GM12878 (cell line): ENCODE measurements at regions not wholly inside any gene's neighbourhood (a gene's known extent, or its start where the extent isn't known, plus 50 kb on each side); places are given as distances from the start of the nearest gene placed in this dataset.

Experiments
- ATAC-seq: fragments of 200-7000 bp; cut with Tn5 transposase; 3 replicates; pipeline ENCODE4 v1.9.1; 2020; ENCODE audit warnings: mild to moderate bottlenecking, moderate library complexity
- BruUV-seq: library from RNA; stranded (reverse); fragments of 400-500 nt; replicated peaks from 2 replicates; lab custom pipeline; 2021; lab: Mats Ljungman, UMichigan
- CTCF ChIA-PET: fragments of 300-600 bp; sonication (Branson Sonifier 250); formaldehyde crosslinking; extraction: SDS; loops from one replicate; lab custom pipeline; 2021; ENCODE audit warnings: inconsistent platforms; lab: Yijun Ruan, JAX
- POLR2A ChIA-PET: fragments of 350-600 bp; formaldehyde crosslinking; extraction: SDS; loops from one replicate; lab custom pipeline; 2021; ENCODE audit warnings: inconsistent platforms; lab: Charles Lee
- RAD21 ChIA-PET: fragments of 300-600 bp; sonication (Branson Sonifier 250); formaldehyde crosslinking; loops from one replicate; lab custom pipeline; 2023; ENCODE audit warnings: antibody characterized with exemption; ENCODE audit not compliant: unreplicated experiment; lab: Charles Lee
- SMC1A ChIA-PET: fragments of 300-600 bp; sonication (Branson Sonifier 250); formaldehyde crosslinking; loops from one replicate; lab custom pipeline; 2023; ENCODE audit not compliant: unreplicated experiment, uncharacterized antibody; lab: Charles Lee
- DNase-seq: peaks from one replicate; pipeline ENCODE4 v3.0.0-alpha.2; 2011; ENCODE audit warnings: low read depth, low spot score
- FAIRE-seq: peaks from 3 replicates; lab custom pipeline; 2011; peaks lifted over from hg19 to GRCh38; lab: Jason Lieb, UNC
- H2AFZ ChIP-seq: 2 replicates; pipeline ENCODE4 v1.6.0; 2011; ENCODE audit warnings: low read depth, low read length, control low read depth; ENCODE audit not compliant: control insufficient read depth
- H3K27ac ChIP-seq: 2 replicates; pipeline ENCODE4 v1.5.1; 2011; ENCODE audit warnings: control low read depth; ENCODE audit not compliant: control insufficient read depth, insufficient read depth
- H3K27me3 ChIP-seq, 2 experiments: replicated peaks in 1 of 2; 2 replicates each; pipeline versions ENCODE4 v1.6.0 to v1.6.1; 2011; ENCODE audit warnings: low read length in 1 of 2; ENCODE audit not compliant: control insufficient read depth in 2 of 2, insufficient read depth in 2 of 2
- H3K36me3 ChIP-seq, 2 experiments: 2 replicates each; pipeline ENCODE4 v1.5.1; 2011; ENCODE audit warnings: low read length in 1 of 2; ENCODE audit not compliant: control insufficient read depth in 2 of 2, insufficient read depth in 2 of 2
- H3K4me1 ChIP-seq: 2 replicates; pipeline ENCODE4 v1.6.1; 2011; ENCODE audit warnings: mild to moderate bottlenecking, low read length, moderate library complexity, mixed read lengths; ENCODE audit not compliant: control insufficient read depth, insufficient read depth
- H3K4me2 ChIP-seq: 2 replicates; pipeline ENCODE4 v1.6.0; 2011; ENCODE audit warnings: control low read depth; ENCODE audit not compliant: control insufficient read depth, insufficient read depth
- H3K4me3 ChIP-seq: fragments of 200-600 bp; sonication (generic); 2 replicates; pipeline ENCODE4 v1.5.1; 2016
- H3K79me2 ChIP-seq: 2 replicates; pipeline ENCODE4 v1.6.0; 2011; ENCODE audit warnings: low read length; ENCODE audit not compliant: control insufficient read depth, insufficient read depth
- H3K9ac ChIP-seq: 2 replicates; pipeline ENCODE4 v1.8.0; 2011; ENCODE audit warnings: low read length, control low read depth, mixed read lengths; ENCODE audit not compliant: control insufficient read depth, insufficient read depth
- H3K9me3 ChIP-seq: replicated peaks from 3 replicates; pipeline ENCODE4 v1.5.1; 2011; ENCODE audit warnings: mild to moderate bottlenecking, low read length; ENCODE audit not compliant: control insufficient read depth, insufficient read depth
- H4K20me1 ChIP-seq: 2 replicates; pipeline ENCODE4 v1.6.0; 2011; ENCODE audit not compliant: control insufficient read depth, insufficient read depth
- BMI1 ChIP-seq: fragments of 450-650 bp; IDR thresholded peaks from 2 replicates; pipeline ENCODE4 v1.6.1; 2016; ENCODE audit warnings: mild to moderate bottlenecking, moderate library complexity, borderline replicate concordance
- BRCA1 ChIP-seq: IDR thresholded peaks from 2 replicates; pipeline ENCODE4 v1.6.1; 2011; ENCODE audit warnings: low read depth, low read length, improper control_type of control experiment
- CEBPB ChIP-seq, 2 experiments: fragments of 150-350 bp in 1 of 2; IDR thresholded peaks; 2 replicates each; pipeline ENCODE4 v1.6.1; 2012 to 2014; ENCODE audit warnings: low read depth in 2 of 2, low read length in 2 of 2, borderline replicate concordance in 1 of 2, inconsistent platforms in 1 of 2
- EGR1 ChIP-seq, 2 experiments: IDR thresholded peaks; 1 replicate in 1 of 2; 2 replicates in 1 of 2; pipeline ENCODE4 v1.6.1; 2011 to 2012; ENCODE audit warnings: low read depth in 2 of 2, low read length in 2 of 2, borderline replicate concordance in 1 of 2, mild to moderate bottlenecking in 1 of 2, moderate library complexity in 1 of 2
- EZH2 ChIP-seq: IDR thresholded peaks from 2 replicates; pipeline ENCODE4 v1.6.1; 2012; ENCODE audit warnings: low read depth, mild to moderate bottlenecking, control low read depth, inconsistent platforms, low read length, borderline replicate concordance; ENCODE audit not compliant: control insufficient read depth
- MEF2A ChIP-seq: IDR thresholded peaks from 2 replicates; pipeline ENCODE4 v1.6.1; 2011; ENCODE audit warnings: low read depth, mild to moderate bottlenecking, low read length, moderate library complexity; ENCODE audit not compliant: insufficient read depth
- NBN ChIP-seq: fragments of 450-650 bp; IDR thresholded peaks from 2 replicates; pipeline ENCODE4 v1.6.1; 2016
- NR2F1 ChIP-seq: fragments of 450-650 bp; conservative IDR thresholded peaks from 2 replicates; pipeline ENCODE4 v1.6.1; 2017; ENCODE audit warnings: mild to moderate bottlenecking
- POLR2A ChIP-seq: IDR thresholded peaks from 2 replicates; pipeline ENCODE4 v1.6.1; 2011; ENCODE audit warnings: low read depth, mild to moderate bottlenecking, low read length
- POLR2AphosphoS2 ChIP-seq: IDR thresholded peaks from 2 replicates; pipeline ENCODE4 v1.6.1; 2011; ENCODE audit warnings: low read depth, mild to moderate bottlenecking, low read length, improper control_type of control experiment, moderate library complexity
- SUZ12 ChIP-seq: fragments of 200-600 bp; sonication (generic); IDR thresholded peaks from one replicate; pipeline ENCODE4 v1.6.1; 2018; ENCODE audit warnings: antibody characterized with exemption, mild to moderate bottlenecking; ENCODE audit not compliant: unreplicated experiment
- ZNF24 ChIP-seq: fragments of 450-650 bp; IDR thresholded peaks from 2 replicates; pipeline ENCODE4 v1.6.1; 2017; ENCODE audit warnings: antibody characterized with exemption, mild to moderate bottlenecking
- WGBS: methylation state at CpG from one replicate; pipeline ENCODE4 v1.1.6; 2016; ENCODE audit warnings: low lambda C conversion rate; ENCODE audit not compliant: insufficient replicate concordance, insufficient coverage; ENCODE audit errors: missing lambda C conversion rate; 5-methylcytosine and 5-hydroxymethylcytosine counted together
- in situ Hi-C: fragments of 300-500 bp; cut with MboI; formaldehyde crosslinking; loops from 9 replicates; pipeline ENCODE4 v1.14.3; 2018; ENCODE audit warnings: mixed read lengths
- intact Hi-C: fragments of 100-400 bp; cut with micrococcal nuclease; formaldehyde crosslinking; loops from one replicate; pipeline ENCODE4 v1.14.2; 2022; ENCODE audit not compliant: unreplicated experiment
- TF ChIP-seq, protein P1 (sequence below): IDR thresholded peaks from 2 replicates; pipeline ENCODE4 v1.6.1; 2011; ENCODE audit warnings: borderline replicate concordance, low read depth, mild to moderate bottlenecking, moderate library complexity, low read length; ENCODE audit not compliant: insufficient read depth, poor library complexity, severe bottlenecking

DNA sequence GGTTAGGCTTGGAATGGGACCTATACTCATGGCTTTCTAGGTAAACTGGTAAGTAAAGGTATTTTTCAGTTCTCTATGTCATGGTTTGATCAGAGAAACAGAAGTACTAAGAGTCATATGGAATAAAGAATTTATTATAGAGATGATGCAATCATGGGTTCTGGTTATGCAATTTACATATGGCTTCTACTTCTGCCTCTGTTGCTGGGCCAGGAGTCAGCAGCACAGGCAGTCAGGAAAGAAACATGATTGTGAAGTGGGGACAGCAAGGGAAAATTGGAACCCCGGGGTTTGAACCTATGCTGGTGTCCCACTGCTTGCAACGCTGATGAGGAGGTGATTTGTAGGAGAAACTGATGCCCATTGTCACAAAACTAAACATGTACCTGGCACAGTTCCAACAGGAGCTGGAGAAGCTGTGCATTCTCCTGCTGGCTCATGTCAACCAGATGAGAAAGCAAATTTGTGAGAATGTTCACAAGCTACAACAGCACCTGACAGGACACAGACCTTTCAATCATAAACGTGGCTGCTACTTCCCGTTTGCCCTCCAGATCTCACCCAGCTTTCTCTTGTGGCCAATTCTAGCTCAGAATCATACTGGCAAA lies 887.1 kb downstream of the TFAP2A start:
- TF ChIP-seq NR2F1: no peak
- TF ChIP-seq CEBPB (IDR thresholded peaks at IDR 0.05; ENCODE audit: borderline replicate concordance in 1 of 2, low read depth in 2 of 2, low read length in 2 of 2): peak; percentile 66 to 77; a peak in 1 of 4 replicates
- DNase-seq (no peak), FAIRE-seq (no peak), ATAC-seq (no peak)
- Histone ChIP-seq H3K4me1 (no peaks in the 10 kb centered on the region), H3K27ac (no peak overlapping the region), H3K9me3 (no peaks in the 10 kb centered on the region), H3K36me3 (no peaks in the 10 kb centered on the region), H3K9ac (no peak overlapping the region), H3K4me2 (no peak overlapping the region), H2AFZ (no peak overlapping the region), H4K20me1 (no peaks in the 10 kb centered on the region), H3K79me2 (no peaks in the 10 kb centered on the region), H3K27me3 (no peaks in the 10 kb centered on the region), H3K4me3 (no peak overlapping the region)
- 24% methylated on average over 4 of the region's 4 CpGs for WGBS
- RAD21 ChIA-PET: interaction anchor here (1.5 kb wide), 1 partner anchor 12 kb away, joined by 3 read pairs; no protein-coding TSS in a partner anchor
- intact Hi-C loops: no loop called here
- in situ Hi-C loops: no loop called here
- CTCF ChIA-PET: no interaction called here
- BruUV-seq: no TSS peak
- SMC1A ChIA-PET: interaction anchor here (0.8 to 2.1 kb wide), 4 partner anchors 9 to 24 kb away, joined by 3 to 6 read pairs (median 4); no protein-coding TSS in a partner anchor
- POLR2A ChIA-PET: no interaction called here

DNA sequence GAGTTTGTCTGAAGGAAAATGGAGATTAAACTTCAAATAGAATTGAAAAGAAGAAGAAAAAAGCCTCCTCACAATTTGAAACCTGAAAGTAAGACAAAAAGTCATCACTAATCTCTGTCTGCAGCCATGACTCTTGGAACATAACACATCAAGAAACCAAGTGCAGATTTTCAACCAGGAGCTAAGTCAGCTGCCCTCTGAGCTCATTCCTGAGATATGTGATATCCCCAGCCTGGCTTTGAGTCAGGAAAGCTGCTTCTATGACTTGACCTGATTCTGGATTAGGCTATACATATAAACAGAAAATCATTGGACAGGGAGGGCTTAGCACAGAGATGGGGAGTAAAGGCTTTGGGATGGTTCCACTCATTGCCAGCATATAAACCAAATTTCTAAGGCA lies 891.4 kb downstream of the TFAP2A start:
- RAD21 ChIA-PET: no interaction called here

More for the DNA sequence above, 891.4 kb downstream of the TFAP2A start:
- Histone ChIP-seq H3K4me3 (no peak overlapping the region), H4K20me1 (no peaks in the 10 kb centered on the region), H3K4me2 (no peak overlapping the region), H3K27me3 (no peaks in the 10 kb centered on the region), H3K9me3 (no peaks in the 10 kb centered on the region; the same call in 2 of the 3 replicates), H2AFZ (no peak overlapping the region), H3K27ac (no peak overlapping the region), H3K36me3 (no peaks in the 10 kb centered on the region), H3K9ac (no peak overlapping the region), H3K79me2 (no peaks in the 10 kb centered on the region), H3K4me1 (no peaks in the 10 kb centered on the region)
- TF ChIP-seq EZH2: no peak
- TF ChIP-seq POLR2A: no peak
- no peak for TF ChIP-seq MEF2A
- TF ChIP-seq BRCA1: no peak
- TF ChIP-seq ZNF24: no peak
- no peak for TF ChIP-seq EGR1 (IDR thresholded peaks at IDR 0.05; ENCODE audit: borderline replicate concordance in 1 of 2, low read depth in 2 of 2, low read length in 2 of 2)
- TF ChIP-seq BMI1: no peak
- TF ChIP-seq, protein P1, sequence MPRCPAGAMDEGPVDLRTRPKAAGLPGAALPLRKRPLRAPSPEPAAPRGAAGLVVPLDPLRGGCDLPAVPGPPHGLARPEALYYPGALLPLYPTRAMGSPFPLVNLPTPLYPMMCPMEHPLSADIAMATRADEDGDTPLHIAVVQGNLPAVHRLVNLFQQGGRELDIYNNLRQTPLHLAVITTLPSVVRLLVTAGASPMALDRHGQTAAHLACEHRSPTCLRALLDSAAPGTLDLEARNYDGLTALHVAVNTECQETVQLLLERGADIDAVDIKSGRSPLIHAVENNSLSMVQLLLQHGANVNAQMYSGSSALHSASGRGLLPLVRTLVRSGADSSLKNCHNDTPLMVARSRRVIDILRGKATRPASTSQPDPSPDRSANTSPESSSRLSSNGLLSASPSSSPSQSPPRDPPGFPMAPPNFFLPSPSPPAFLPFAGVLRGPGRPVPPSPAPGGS: no peak
- no peak for TF ChIP-seq POLR2AphosphoS2
- no peak for TF ChIP-seq SUZ12
- TF ChIP-seq NBN: no peak
- no peak for ATAC-seq
- SMC1A ChIA-PET: interaction anchor here (1.3 to 5.8 kb wide), 3 partner anchors 9 to 37 kb away, joined by 3 to 43 read pairs (median 9); no protein-coding TSS in a partner anchor
- DNase-seq: no peak
- BruUV-seq: no TSS peak
- POLR2A ChIA-PET: interaction anchor here (1.4 kb wide), 1 partner anchor 16 kb away, joined by 5 read pairs; no protein-coding TSS in a partner anchor
- no peak for FAIRE-seq
- in situ Hi-C loops (no loop called here), intact Hi-C loops (no loop called here)
- CTCF ChIA-PET: no interaction called here
